ENCODE measurements at regions not wholly inside any gene's neighbourhood (a gene's known extent, or its start where the extent isn't known, plus 50 kb on each side); places are given as distances from the start of the nearest gene placed in this dataset.

DNA sequence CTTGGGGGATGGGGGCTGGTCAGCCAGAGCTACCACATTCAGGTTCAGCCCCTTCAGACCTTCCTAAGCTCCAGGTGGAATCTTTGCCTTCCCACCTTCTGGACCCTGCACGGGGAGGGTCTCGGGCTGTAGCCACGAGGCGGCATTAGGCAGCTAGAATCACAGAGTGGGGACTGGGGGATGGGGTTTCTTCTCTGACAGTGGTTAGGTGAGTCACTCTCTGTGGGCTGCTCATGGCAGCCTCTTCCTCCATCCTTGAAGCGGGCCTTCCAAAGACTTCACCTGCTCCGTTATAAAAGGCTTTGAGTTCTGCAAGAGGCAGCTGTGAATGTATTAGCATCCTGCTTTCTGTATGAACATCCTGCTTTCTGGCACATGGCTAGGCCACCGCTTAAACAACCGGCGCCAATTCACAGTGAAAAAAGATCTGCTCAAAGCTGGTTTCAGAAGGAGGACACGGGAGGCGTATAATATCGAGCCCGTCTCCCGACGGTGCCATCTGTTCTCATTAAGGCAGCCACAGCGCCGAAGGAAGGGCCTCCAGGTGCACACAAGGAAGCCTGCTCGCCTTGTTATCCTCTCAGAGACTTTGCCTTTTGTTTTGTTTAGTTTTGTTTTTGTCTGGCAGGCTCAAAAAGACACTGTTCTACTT is 74.3 kb upstream of the IGFBP7 start:
- TF ChIP-seq, protein P1, sequence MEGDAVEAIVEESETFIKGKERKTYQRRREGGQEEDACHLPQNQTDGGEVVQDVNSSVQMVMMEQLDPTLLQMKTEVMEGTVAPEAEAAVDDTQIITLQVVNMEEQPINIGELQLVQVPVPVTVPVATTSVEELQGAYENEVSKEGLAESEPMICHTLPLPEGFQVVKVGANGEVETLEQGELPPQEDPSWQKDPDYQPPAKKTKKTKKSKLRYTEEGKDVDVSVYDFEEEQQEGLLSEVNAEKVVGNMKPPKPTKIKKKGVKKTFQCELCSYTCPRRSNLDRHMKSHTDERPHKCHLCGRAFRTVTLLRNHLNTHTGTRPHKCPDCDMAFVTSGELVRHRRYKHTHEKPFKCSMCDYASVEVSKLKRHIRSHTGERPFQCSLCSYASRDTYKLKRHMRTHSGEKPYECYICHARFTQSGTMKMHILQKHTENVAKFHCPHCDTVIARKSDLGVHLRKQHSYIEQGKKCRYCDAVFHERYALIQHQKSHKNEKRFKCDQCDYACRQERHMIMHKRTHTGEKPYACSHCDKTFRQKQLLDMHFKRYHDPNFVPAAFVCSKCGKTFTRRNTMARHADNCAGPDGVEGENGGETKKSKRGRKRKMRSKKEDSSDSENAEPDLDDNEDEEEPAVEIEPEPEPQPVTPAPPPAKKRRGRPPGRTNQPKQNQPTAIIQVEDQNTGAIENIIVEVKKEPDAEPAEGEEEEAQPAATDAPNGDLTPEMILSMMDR (IDR thresholded peaks at IDR 0.05), result no peak
- TF ChIP-seq POLR2A (IDR thresholded peaks at IDR 0.05) (no peak), POLR2AphosphoS5 (IDR thresholded peaks at IDR 0.05) (no peak)

Measured in suprapubic skin (tissue), 4 donors.